CD4-positive, alpha-beta T cell (primary cell): ENCODE measurements at regions not wholly inside any gene's neighbourhood (a gene's known extent, or its start where the extent isn't known, plus 50 kb on each side); places are given as distances from the start of the nearest gene placed in this dataset.
"Not testable (repeated sequence)": the region's sequence is repeated elsewhere in the genome, so short reads cannot be mapped to it uniquely, and the experiment has no call there.

Source experiments
- ATAC-seq: fragments of 200-7000 bp; cut with Tn5 transposase; one replicate; pipeline ENCODE4 v1.10.0; 2022; ENCODE audit warnings: mild to moderate bottlenecking; ENCODE audit not compliant: poor library complexity
- CTCF ChIA-PET: fragments of 350-600 bp; sonication (Branson Sonifier 250); formaldehyde crosslinking; loops from one replicate; lab custom pipeline; 2021; ENCODE audit warnings: antibody characterized with exemption, inconsistent platforms; lab: Charles Lee
- POLR2A ChIA-PET: fragments of 350-600 bp; sonication (Branson Sonifier 250); formaldehyde crosslinking; loops from one replicate; lab custom pipeline; 2021; ENCODE audit warnings: antibody characterized with exemption, inconsistent platforms; lab: Charles Lee
- DNase-seq, 14 experiments: peaks; one replicate each; pipeline ENCODE4 v3.0.0-alpha.2; 2013 to 2020; ENCODE audit warnings: mixed read lengths in 2 of 14
- H3K27ac ChIP-seq, 2 donors: one replicate each; pipeline versions ENCODE4 v1.5.1 to v1.7.0; 2013; ENCODE audit warnings: low read length in 2 of 2, low read depth in 1 of 2, mild to moderate bottlenecking in 1 of 2
- H3K27me3 ChIP-seq, 2 experiments: 1 replicate in 1 of 2; 2 replicates in 1 of 2; pipeline versions ENCODE4 v1.6.1 to v1.7.0; 2013; ENCODE audit warnings: low read length in 2 of 2, control low read depth in 1 of 2, mild to moderate bottlenecking in 1 of 2, moderate library complexity in 1 of 2; ENCODE audit not compliant: insufficient read depth in 2 of 2, control insufficient read depth in 1 of 2
- H3K36me3 ChIP-seq: one replicate; pipeline ENCODE4 v1.6.1; 2013; ENCODE audit warnings: low read length, control low read depth; ENCODE audit not compliant: insufficient read depth
- H3K4me1 ChIP-seq: one replicate; pipeline ENCODE4 v1.6.1; 2013; ENCODE audit warnings: low read length, control low read depth; ENCODE audit not compliant: insufficient read depth
- H3K4me3 ChIP-seq: one replicate; pipeline ENCODE4 v1.5.1; 2013; ENCODE audit warnings: mild to moderate bottlenecking, low read length, moderate library complexity
- H3K9me3 ChIP-seq, 2 experiments: 1 replicate in 1 of 2; 2 replicates in 1 of 2; pipeline versions ENCODE4 v1.6.1 to v1.7.0; 2013; ENCODE audit warnings: low read length in 2 of 2, mild to moderate bottlenecking in 2 of 2, control low read depth in 1 of 2, moderate library complexity in 1 of 2; ENCODE audit not compliant: control insufficient read depth in 1 of 2, insufficient read depth in 1 of 2
- H3K27ac Mint-ChIP-seq: one replicate; pipeline ENCODE4 v1.8.0; 2020; ENCODE audit warnings: mixed read lengths
- H3K27me3 Mint-ChIP-seq: one replicate; pipeline ENCODE4 v1.8.0; 2021; ENCODE audit warnings: mixed read lengths
- H3K36me3 Mint-ChIP-seq: one replicate; pipeline ENCODE4 v1.8.0; 2021; ENCODE audit warnings: low read depth, mixed read lengths
- H3K4me1 Mint-ChIP-seq: one replicate; pipeline ENCODE4 v1.8.0; 2021; ENCODE audit warnings: low read depth, mixed read lengths
- H3K4me3 Mint-ChIP-seq: one replicate; pipeline ENCODE4 v1.8.0; 2020; ENCODE audit warnings: mild to moderate bottlenecking, mixed read lengths
- H3K9me3 Mint-ChIP-seq: one replicate; pipeline ENCODE4 v1.8.0; 2020; ENCODE audit warnings: mixed read lengths
- CTCF ChIP-seq: fragments of 200-600 bp; IDR thresholded peaks from one replicate; pipeline ENCODE4 v1.8.0; 2022; ENCODE audit warnings: antibody characterized with exemption, mild to moderate bottlenecking
- intact Hi-C, 2 experiments: fragments of 100-400 bp; cut with DNase I in 1 of 2; cut with micrococcal nuclease in 1 of 2; formaldehyde crosslinking; loops; one replicate each; pipeline versions ENCODE4 v1.15.1 to v1.9.0; 2023 to 2025; cut with DNase I, micrococcal nuclease

GRCh38 chr7:69213878-69214277 is 384.4 kb upstream of the AUTS2 start:
- TF ChIP-seq CTCF, result no peak
- Mint-ChIP-seq H3K4me1 (no peaks in the 10 kb centered on the region), H3K9me3 (no peaks in the 10 kb centered on the region), H3K27ac (no peak overlapping the region), H3K27me3 (no peaks in the 10 kb centered on the region), H3K36me3 (no peaks in the 10 kb centered on the region), H3K4me3 (no peak overlapping the region)
- H3K9me3 ChIP-seq, result peaks cover 0 to 16% of the 10 kb centered on the region in 2 experiments
- H3K27ac ChIP-seq, result no peak overlapping the region
- H3K36me3 ChIP-seq, result no peaks in the 10 kb centered on the region
- no peaks in the 10 kb centered on the region for H3K27me3 ChIP-seq
- DNase-seq (no peak), ATAC-seq (no peak)
- ChIA-PET CTCF (no interaction called here), POLR2A (no interaction called here)
- H3K4me1 ChIP-seq, result no peaks in the 10 kb centered on the region
- no peak overlapping the region for H3K4me3 ChIP-seq
- intact Hi-C loops, result no loop called here

GRCh38 chr7:69215516-69215915 is 382.8 kb upstream of the AUTS2 start:
- DNase-seq, H3K9me3 Mint-ChIP-seq, ATAC-seq, H3K36me3 ChIP-seq, H3K27ac Mint-ChIP-seq, POLR2A ChIA-PET, H3K36me3 Mint-ChIP-seq, H3K27ac ChIP-seq, H3K4me3 Mint-ChIP-seq, H3K4me1 ChIP-seq, H3K4me3 ChIP-seq, H3K4me1 Mint-ChIP-seq, H3K27me3 ChIP-seq, H3K27me3 Mint-ChIP-seq, intact Hi-C loops, CTCF ChIA-PET: not testable (repeated sequence)
- peaks cover 0 to 21% of the 10 kb centered on the region in 2 experiments for H3K9me3 ChIP-seq

GRCh38 chr7:69217516-69218350 is 380.5 kb upstream of the AUTS2 start:
- Mint-ChIP-seq H3K9me3 (no peaks in the 10 kb centered on the region), H3K36me3 (no peaks in the 10 kb centered on the region), H3K27ac (no peak overlapping the region), H3K4me1 (no peaks in the 10 kb centered on the region), H3K27me3 (no peaks in the 10 kb centered on the region), H3K4me3 (no peak overlapping the region)
- POLR2A ChIA-PET, result no interaction called here
- TF ChIP-seq CTCF, result no peak
- H3K4me1 ChIP-seq, result no peaks in the 10 kb centered on the region
- no peak overlapping the region for H3K4me3 ChIP-seq
- no peaks in the 10 kb centered on the region for H3K36me3 ChIP-seq
- H3K27me3 ChIP-seq, result no peaks in the 10 kb centered on the region
- no peak overlapping the region for H3K27ac ChIP-seq
- DNase-seq (no peak), ATAC-seq (no peak)
- H3K9me3 ChIP-seq, result peaks cover 0 to 9% of the 10 kb centered on the region in 2 experiments
- intact Hi-C loops, result no loop called here
- CTCF ChIA-PET, result no interaction called here

- Histone ChIP-seq H3K27me3 (no peaks in the 10 kb centered on the region), H3K9me3 (peaks cover 0 to 9% of the 10 kb centered on the region in 2 experiments), H3K36me3 (no peaks in the 10 kb centered on the region), H3K27ac (no peak overlapping the region), H3K4me1 (no peaks in the 10 kb centered on the region), H3K4me3 (no peak overlapping the region)
- intact Hi-C loops, result no loop called here
- Mint-ChIP-seq H3K4me1 (no peaks in the 10 kb centered on the region), H3K27me3 (no peaks in the 10 kb centered on the region), H3K9me3 (no peaks in the 10 kb centered on the region), H3K4me3 (no peak overlapping the region), H3K27ac (no peak overlapping the region), H3K36me3 (no peaks in the 10 kb centered on the region)
- ATAC-seq, result no peak
- CTCF ChIA-PET, result no interaction called here
- no peak for TF ChIP-seq CTCF
- DNase-seq, result no peak
- POLR2A ChIA-PET, result no interaction called here
Observed at GRCh38 chr7:69218576-69218975, 379.7 kb upstream of the AUTS2 start.
